GM19438 (cell line): ENCODE measurements at regions not wholly inside any gene's neighbourhood (a gene's known extent, or its start where the extent isn't known, plus 50 kb on each side); places are given as distances from the start of the nearest gene placed in this dataset.
"Not testable (repeated sequence)": the region's sequence is repeated elsewhere in the genome, so short reads cannot be mapped to it uniquely, and the experiment has no call there.

Experiments used
- ATAC-seq: cut with Tn5 transposase; IDR thresholded peaks from one replicate; pipeline ENCODE4 v1.9.1; 2021; ENCODE audit warnings: low read depth; ENCODE audit not compliant: unreplicated experiment

DNA sequence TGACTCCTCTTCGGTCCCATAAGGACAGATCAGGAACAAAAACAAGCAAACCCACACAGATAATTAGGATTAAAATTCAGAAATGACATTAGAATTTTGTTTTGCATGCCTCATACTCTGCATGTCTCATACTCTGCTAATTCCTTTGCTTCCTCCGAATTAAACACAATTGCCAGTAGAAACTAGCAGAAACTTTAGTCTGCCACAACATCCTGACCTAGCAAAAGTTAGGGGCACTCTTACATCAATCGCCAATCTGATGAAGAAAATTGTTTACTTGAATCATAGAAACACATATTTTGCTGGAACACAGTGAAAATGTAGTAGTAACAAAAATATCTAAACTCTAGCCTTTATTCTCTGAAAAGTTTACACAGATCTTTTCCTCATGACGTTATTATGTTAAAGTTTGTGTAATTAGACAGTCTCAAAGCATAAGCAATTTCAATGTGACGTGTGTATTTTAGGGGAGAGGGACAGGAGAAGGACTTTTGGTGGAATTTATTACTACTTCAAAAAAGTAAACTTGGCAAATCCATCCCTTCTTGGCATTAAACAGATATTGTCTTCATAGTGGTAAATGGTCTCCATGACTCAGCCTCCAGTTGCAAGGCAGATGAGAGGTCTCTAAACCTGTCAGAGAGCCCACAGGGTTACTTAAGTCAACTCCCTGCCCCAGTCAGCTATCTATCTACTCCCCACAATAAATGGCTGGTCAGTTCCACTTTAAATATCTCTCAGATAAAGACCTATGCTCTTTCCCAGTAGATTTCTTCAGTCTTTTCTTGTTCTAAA lies 249.8 kb upstream of the UBASH3B start:
- no peak for ATAC-seq

GRCh38 chr11:122404571-122404970 lies 251.0 kb upstream of the UBASH3B start:
- ATAC-seq = no peak

- ATAC-seq = not testable (repeated sequence)
Observed at GRCh38 chr11:122401581-122401980, 253.9 kb upstream of the UBASH3B start.

DNA sequence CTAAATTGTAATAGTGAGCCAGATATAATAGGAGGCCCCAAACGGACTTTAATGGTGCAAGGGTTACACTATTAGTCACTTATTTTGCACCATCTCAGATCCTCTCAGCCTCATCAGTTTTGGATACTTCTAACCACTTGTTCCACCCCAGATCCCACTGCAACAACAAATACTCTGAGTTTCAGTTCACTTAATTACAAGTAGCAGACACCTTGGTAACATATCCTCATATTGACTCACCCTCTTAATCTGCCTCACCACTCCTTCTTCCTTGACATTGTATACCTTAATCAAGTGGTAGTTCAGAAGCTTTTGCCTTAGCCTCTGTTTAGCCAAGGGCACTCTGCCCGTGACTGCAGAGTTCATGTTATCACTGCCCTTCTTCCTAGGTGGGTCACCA lies 256.1 kb upstream of the UBASH3B start:
- peak; percentile 80 for ATAC-seq

DNA sequence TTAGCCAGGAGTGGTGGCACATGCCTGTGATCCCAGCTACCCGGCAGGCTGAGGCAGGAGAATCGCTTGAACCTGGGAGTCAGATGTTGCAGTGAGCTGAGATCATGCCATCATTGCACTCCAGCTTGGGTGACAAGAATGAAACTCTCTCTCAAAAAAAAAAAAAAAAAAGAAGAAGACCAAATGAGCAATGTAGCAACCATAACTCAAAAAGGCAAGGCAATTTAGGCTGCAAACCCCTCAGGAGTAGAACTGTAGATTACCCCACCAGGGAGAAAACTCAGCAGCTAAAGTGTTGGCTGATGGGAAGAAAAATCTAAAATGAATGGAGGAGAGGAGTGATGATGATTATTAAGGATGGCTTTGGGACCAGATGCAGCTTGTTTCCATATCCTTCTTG lies 256.7 kb upstream of the UBASH3B start:
- no peak for ATAC-seq

DNA sequence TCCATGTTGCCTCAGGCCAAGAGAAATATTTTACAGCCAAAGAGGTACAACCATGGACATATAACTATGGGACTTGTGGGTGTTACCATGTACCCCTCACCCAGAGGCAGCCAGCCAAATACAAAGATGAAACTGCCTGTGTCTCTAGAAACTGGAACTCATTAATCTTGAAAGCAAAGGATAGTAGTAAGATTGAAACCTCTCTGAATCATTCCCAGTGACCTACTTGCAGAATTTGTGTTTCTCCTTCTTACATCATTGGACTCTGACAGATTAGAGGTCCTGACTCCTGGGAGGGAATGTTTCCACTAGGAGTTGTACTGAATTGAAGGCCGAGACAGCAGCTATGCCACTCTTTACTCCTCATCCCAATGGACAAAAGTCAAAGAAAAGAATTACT lies 257.4 kb upstream of the UBASH3B start:
- peak; percentile 60 for ATAC-seq

GRCh38 chr11:122395282-122395681 lies 260.2 kb upstream of the UBASH3B start:
- no peak for ATAC-seq

GRCh38 chr11:122394313-122394712 lies 261.2 kb upstream of the UBASH3B start:
- no peak for ATAC-seq

DNA sequence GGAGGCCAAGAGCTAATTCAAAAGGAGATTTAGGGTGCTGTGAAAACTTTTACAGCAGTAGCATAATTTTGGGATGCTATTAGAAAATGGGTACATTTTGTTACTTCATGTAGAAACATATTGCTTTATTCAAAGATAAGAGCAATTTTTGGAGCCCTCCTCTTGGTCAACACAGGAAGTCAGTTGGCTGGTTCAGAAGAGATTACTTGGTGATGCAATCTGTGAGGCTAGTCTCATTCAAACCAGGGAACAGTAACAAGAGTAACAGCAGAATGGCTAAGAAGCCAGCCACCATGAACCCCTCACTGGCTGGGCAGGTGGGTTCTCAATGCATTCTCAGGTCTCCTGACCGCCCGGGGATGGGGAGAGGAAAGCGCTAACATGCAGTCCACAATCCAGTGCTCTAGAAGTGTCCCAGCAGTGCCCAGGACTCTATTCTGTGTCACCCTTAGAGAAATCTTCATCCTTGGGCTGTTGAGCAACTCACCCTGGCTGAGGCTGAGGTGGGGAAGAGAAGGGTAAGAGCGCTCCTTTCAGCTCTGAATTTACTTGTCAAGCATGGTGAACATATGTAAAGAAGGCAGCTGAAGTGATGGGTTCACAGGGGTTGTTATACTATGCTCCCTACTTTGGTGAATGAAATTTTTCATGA lies 262.2 kb upstream of the UBASH3B start:
- ATAC-seq = no peak

DNA sequence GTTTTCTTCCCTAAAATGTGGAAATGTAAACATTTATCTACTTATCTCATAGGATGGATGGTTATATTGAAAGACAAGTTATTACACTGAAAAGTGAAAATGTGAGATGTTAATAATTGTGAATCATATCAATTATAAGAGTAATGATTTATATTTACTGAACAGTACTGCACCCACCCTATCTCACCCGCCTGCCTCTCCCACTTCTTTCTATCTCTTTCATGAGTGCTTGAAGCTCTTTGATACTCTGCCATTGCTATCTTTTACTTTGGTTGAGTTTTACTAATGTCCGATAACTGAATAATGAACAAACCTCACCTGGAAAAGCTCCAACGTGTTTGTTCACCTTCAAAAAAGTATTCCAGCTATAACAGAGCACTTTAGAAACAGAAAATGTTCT lies 263.0 kb upstream of the UBASH3B start:
- no peak for ATAC-seq

DNA sequence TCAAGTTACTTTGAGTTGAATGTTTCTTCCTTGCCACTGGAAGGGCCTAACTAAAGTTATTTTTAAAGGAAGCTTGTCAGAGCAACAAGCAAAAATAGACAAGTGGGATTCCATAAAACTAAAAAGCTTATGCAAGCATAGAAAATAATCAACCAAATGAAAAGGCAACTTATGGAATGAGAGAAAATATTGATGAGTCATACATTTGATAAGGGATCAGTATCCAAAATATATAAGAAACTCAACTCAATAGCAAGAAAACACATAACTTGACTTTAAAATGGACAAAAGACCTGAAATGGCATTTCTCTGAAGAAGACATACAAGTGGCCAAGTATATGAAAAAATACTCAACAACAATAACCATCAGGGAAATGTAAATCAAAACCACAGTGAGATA lies 264.5 kb upstream of the UBASH3B start:
- no peak for ATAC-seq

DNA sequence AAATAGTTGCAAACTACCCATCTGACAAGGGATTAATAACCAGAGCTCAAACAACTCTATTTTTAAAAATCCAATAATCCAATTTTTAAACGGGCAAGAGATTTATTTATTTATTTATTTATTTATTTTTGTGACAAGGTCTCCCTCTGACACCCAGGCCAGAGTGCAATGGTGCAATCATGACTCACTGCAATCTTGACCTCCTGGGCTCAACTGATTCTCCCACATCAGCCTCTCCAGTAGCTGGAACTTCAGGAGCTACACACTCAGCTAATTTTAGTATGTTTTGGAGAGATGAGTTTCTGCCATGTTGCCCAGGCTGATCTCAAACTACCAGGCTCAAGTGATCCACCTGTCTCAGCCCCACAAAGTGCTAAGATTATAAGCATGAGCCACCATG lies 267.2 kb upstream of the BLID start:
- no peak for ATAC-seq

DNA sequence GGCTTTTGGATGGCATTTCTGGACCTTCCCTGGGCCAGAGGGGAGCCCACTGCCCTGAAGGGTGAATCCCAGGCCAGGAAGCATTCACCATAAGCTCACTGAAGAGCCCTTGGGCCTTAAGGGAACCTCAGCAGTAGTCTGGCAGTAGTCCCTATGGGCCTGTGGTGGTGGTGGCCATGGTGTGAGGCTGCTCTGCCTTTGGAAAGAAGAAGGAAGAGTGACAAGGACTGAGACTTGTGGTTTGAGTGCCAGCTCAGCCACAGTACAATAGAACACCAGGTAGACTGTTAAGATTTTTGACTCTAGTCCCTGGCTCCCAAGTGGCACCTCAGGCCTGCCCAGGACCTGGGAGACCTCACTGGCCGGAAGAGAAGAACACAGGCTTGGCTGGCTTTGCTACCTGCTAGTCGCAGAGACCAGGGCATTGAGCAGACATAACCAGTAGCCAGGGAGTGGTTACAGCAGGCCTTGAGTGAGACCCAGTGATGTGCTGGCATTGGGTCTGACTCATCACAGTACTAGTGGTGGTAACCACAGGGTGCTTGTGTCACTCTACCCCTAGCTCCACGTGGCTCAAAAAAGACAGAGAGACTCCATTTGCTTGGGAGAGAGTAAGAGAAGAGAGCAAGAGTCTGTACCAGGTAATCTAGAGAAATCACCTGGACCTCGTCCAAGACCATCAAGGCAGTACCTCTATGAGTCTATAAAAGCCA lies 259.8 kb upstream of the BLID start:
- no peak for ATAC-seq

DNA sequence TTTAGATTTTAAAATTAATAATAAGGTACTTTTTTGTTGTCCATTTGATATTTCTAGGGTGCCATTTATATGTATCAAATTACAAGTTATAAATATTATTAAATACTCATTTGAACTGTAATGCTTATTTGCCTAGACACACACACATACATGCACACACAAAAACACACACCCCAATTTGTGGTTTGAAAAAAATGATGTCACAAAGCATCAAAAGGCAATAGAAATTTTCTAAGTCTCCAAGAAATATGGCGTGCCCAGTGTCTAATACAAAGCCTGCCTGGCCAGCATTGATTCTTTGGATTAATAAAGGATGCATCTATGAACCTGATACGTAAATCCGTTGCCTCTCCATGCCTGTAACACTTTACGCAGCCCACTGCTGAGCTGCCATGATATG lies 252.8 kb upstream of the BLID start:
- no peak for ATAC-seq

DNA sequence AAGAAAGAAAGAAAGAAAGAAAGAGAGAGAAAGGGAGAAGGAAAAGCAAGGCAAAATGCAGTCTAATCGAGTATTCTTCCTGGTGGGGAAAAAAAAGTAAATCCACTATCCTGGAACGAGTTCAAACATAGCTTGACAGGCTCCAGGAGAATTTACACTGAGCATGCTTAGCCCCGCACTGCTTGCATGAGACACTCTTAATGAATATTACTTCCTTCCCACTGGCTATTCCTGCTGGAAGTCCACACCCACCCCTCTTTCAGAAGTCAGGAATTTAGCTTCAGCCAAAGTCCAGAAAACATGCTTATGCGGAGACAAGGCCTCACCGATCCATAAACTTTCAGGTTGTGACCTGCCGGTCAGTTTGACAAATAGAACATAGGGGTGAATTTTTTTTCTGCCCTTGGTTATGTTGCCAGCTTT lies 251.8 kb upstream of the BLID start:
- ATAC-seq = no peak

DNA sequence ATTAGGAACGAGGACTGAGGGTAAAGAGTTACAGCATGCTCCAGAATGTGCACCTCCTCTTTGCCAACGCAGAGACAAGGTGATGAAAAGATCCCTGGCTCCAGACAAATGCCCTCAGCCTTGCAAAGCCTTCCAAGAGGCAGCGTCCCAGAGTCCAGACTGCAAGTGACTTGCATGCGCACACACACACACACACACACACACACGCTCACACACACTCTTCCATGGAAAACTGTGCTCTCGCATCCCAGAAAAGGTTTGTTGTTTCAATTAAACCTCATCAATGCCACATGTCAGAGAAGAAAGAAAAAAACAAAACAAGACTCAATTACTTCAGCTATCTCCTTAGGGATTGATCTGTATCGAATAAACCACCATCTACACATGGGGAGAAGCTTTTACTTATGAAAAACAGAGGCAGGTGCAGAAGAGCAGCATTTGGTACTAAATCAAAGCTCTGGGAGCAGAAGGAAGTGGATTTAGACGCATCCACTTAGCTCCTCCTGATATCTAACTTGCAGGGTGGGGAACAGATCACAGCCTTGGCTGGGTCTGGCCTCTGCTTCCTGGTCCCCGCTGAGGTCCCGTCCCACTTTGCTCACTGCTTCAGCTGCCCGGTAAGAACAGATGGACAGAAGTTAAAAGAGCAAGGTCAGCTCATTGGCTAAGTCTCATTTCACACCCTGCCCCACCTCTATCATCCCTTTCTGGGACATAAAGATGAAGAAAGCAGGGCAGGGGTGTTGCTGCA lies 249.8 kb upstream of the BLID start:
- no peak for ATAC-seq

- no peak for ATAC-seq
Observed at GRCh38 chr11:122363296-122363695, 247.3 kb upstream of the BLID start.

DNA sequence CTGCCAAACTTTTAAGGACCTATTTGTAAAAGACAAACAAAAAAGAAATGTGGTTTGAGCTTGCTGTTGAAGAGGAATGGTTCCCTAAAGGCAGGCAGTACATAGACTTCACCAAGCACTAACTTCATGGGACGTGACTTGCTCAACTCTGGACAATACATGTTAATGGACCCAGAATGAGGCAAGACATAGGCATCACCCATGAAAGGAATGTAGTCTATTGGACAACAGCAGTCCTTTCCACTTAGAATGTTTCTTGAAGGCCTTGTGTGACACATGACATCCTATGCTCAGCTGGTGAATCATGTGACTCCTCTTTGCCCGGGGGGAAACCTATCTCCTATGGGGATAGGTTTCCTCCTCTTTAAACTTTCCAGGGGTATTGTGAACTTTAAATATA lies 246.4 kb upstream of the BLID start:
- ATAC-seq = no peak

DNA sequence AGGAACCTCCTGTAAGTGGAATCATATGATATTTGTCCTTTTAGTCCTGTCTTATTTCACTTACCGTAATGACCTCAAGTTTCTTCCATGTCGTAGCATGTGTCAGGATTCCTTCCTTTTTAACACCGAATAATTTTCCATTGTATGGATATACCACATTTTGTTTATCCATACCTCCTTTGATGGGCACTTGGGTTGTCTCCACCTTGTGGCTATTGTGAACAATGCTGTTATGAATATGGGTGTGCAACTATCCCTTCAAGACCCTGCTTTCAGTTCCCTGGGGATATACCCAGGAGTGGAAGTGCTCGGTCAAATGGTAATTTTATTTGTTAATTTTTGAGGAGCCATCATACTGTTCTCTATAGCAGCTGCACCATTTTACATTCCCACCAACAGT lies 244.9 kb upstream of the BLID start:
- ATAC-seq = no peak

DNA sequence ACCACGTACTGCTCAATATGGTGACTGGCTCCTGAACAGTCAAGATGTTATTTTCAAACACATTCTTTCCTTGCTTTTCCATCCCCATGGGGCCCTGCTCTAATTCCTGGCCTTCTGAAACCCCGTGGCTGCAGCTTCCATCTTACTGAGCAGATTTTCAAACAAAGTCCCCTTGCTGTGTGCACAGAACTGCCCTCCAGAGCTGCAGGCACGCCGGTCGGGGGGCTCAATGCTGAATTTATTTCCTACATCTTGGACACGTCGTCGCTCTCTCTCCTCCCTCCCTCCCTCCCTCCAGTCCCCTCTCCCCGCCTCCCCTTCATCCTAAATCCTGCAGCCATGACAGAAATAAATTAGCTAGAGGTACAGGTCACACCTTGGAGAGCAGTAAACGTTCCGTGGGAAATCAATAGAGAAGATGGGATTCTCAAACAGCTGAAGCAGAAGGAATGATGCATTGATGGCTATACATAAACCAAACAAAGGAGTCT lies 243.1 kb upstream of the BLID start:
- ATAC-seq = no peak

GRCh38 chr11:122358292-122358691 lies 242.3 kb upstream of the BLID start:
- no peak for ATAC-seq
